SKM-1 (cell line): ENCODE measurements at regions not wholly inside any gene's neighbourhood (a gene's known extent, or its start where the extent isn't known, plus 50 kb on each side); places are given as distances from the start of the nearest gene placed in this dataset.

Experiments used
- DNase-seq: peaks from one replicate; lab custom pipeline; 2025; ENCODE audit not compliant: unreplicated experiment; lab: John Stamatoyannopoulos, UW

- no peak for DNase-seq
Observed at GRCh38 chr2:102078773-102079172, 63.8 kb upstream of the IL1R1 start.

GRCh38 chr2:102080451-102081242, 61.9 kb upstream of the IL1R1 start:
- no peak for DNase-seq

DNA sequence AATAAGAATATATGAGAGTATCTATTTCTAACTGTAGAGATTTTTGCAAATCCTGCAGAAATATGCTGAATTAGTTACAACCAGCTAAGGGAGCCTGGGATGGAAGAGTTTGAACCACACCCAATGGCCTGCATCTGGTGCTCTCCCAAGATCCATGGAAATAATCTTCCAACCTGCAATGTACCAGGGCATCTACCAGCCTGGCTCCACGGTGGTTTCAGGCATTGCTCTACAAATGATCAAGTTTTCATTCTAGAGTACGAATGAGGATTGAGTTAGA, 61.4 kb upstream of the IL1R1 start:
- no peak for DNase-seq

- DNase-seq: no peak
Observed at GRCh38 chr2:102081606-102082005, 60.9 kb upstream of the IL1R1 start.

- DNase-seq: peak; percentile 59
Observed at GRCh38 chr2:102082571-102083392, 59.8 kb upstream of the IL1R1 start.

DNA sequence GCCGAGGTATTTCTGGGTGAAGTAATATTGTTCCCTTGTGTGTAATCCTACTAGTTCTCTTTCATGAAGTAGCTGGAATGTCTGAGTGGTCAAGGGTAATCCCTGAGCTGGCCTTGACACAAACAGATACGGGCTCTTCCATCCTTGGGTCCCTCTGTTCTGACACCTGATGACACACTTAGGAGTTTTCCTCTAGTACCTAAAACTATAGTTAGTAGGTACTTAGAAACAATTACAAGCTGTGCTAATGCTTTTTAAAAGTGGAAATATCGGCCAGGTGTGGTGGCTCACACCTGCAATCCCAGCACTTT, 59.2 kb upstream of the IL1R1 start:
- DNase-seq: no peak

DNA sequence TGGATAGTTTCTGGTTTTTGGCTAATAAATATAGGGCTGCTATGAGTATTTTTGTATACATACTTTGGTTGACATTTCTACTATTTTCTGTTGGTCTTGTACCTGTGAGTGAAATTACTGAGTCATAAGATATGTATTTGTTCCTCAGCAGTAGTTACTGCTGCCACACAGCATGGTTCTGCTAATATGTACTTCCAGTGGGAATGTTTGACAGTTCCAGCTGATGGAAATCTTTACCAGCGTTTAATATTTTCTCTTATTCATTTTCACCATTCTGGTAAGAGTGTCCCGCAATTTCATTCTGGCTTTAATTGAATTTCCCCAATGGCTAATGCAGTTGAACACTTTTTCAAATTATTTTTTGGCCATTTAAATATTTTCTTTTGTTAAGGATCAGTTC, 57.9 kb upstream of the IL1R1 start:
- no peak for DNase-seq

- no peak for DNase-seq
Observed at GRCh38 chr2:102085238-102085637, 57.3 kb upstream of the IL1R1 start.

DNA sequence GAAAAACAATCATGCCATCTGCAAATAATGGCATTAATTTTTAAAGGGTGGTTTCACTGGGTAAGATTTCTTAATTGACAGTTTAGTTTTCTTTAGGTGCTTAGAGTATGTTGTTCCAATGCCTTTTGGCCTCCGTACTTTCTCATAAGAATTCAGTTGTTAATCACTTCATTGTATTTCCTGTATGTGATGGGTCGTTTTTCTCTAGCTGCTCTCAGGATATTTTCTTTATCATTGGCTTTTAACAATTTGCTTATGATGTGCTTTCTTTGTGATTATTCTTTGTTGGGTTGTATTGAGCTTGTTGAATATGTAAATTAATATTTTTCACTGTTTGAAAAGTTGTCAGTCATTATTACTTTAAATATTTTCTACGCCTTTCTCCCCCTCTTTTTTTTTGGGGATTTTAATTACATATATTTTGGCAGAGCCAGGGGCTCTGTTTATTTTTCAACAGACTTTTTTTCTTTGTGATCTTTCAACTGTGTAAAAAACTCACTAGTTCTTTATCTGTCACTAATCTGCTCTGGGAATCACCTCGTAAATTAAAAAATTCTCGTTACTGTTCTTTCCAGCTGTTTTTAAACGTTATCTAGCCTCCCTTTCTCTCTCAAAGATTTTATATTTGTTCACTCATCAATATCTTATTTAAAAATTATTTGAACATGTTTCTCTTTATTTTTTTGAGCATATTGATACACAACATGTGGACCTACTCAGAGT, 56.2 kb upstream of the IL1R1 start:
- no peak for DNase-seq

DNA sequence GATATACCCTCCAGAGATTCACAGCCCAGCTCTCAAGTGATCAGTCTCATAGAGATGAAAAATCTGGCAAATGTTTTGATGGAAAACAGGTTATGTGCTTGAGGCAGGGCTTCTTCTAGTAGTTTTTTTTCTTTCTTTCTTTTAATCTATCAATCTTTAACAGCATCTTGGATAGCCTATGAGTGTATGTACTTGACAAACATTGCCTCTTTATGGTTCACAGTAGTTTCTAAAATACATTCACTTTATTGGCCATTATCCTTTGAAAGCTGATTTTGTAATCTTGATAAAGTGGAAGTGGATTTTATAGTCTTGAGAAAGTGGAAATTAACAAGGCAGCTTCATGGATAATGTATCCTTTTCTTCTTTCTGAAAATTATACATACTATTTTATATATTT, 51.4 kb upstream of the IL1R1 start:
- DNase-seq: no peak

- no peak for DNase-seq
Observed at GRCh38 chr2:102091908-102092307, 50.6 kb upstream of the IL1R1 start.

DNA sequence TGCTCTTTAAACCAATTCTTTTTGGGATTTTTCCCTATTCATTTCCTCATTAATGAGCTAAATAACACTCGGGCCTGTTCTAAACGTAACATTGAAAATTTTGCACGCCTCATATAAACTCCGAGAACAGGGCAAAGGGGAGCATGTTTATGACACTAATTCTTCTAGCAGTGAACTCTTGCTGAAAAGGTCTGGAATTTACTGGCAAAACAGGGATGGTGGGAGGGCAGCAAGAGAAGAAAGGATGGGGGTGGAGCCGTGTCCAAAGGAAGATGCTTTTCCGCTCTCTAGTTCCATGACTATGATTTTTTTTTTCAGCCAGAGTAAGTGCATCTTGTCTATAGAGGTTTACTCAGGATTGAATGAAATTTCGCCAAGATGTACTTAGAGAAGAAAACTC, 50.0 kb upstream of the IL1R1 start:
- no peak for DNase-seq
